H1 (cell line): ENCODE measurements at regions not wholly inside any gene's neighbourhood (a gene's known extent, or its start where the extent isn't known, plus 50 kb on each side); places are given as distances from the start of the nearest gene placed in this dataset.

Source experiments
- CHD7 ChIP-seq: fragments of 300-600 bp; sonication (generic); IDR thresholded peaks from 2 replicates; pipeline ENCODE4 v1.7.1; 2012; ENCODE audit warnings: low read length, moderate library complexity, mild to moderate bottlenecking, inconsistent platforms; ENCODE audit not compliant: insufficient replicate concordance
- E2F6 ChIP-seq: IDR thresholded peaks from 2 replicates; pipeline ENCODE4 v1.6.1; 2012; ENCODE audit warnings: inconsistent platforms

- TF ChIP-seq CHD7 (no peak), E2F6 (no peak)
- TF ChIP-seq, all 59 proteins: peak for 0
Observed at GRCh38 chr14:104383088-104383995, 196.2 kb upstream of the C14orf180 start (continued).
